H9 (cell line): ENCODE measurements at regions not wholly inside any gene's neighbourhood (a gene's known extent, or its start where the extent isn't known, plus 50 kb on each side); places are given as distances from the start of the nearest gene placed in this dataset.

Source experiments
- DNase-seq: peaks from one replicate; pipeline ENCODE4 v3.0.0-alpha.2; 2017
- H2AFZ ChIP-seq: one replicate; pipeline ENCODE4 v1.6.1; 2013; ENCODE audit warnings: mild to moderate bottlenecking, low read length, control low read depth, moderate library complexity
- H2AK5ac ChIP-seq: 2 replicates; pipeline ENCODE4 v1.6.1; 2013; ENCODE audit warnings: low read length, control low read depth, mixed read lengths; ENCODE audit not compliant: insufficient read length
- H2BK120ac ChIP-seq: one replicate; pipeline ENCODE4 v1.6.1; 2013; ENCODE audit warnings: low read depth, mild to moderate bottlenecking, low read length, control low read depth, inconsistent platforms; ENCODE audit not compliant: poor library complexity, severe bottlenecking
- H2BK12ac ChIP-seq: 2 replicates; pipeline ENCODE4 v1.6.1; 2013; ENCODE audit warnings: low read length, control low read depth, mixed read lengths, low read depth; ENCODE audit not compliant: insufficient read length
- H2BK15ac ChIP-seq: 2 replicates; pipeline ENCODE4 v1.6.1; 2013; ENCODE audit warnings: low read depth, low read length, control low read depth
- H2BK20ac ChIP-seq: one replicate; pipeline ENCODE4 v1.6.1; 2013; ENCODE audit warnings: low read depth, mild to moderate bottlenecking, low read length, control low read depth, inconsistent platforms; ENCODE audit not compliant: poor library complexity, severe bottlenecking
- H2BK5ac ChIP-seq: 2 replicates; pipeline ENCODE4 v1.6.1; 2013; ENCODE audit warnings: low read length, control low read depth, mixed read lengths; ENCODE audit not compliant: insufficient read length
- H3K14ac ChIP-seq: 2 replicates; pipeline ENCODE4 v1.6.1; 2013; ENCODE audit warnings: low read length, control low read depth; ENCODE audit not compliant: insufficient read depth
- H3K18ac ChIP-seq: 2 replicates; pipeline ENCODE4 v1.6.1; 2013; ENCODE audit warnings: low read depth, mild to moderate bottlenecking, mixed read lengths, low read length, control low read depth; ENCODE audit not compliant: insufficient read length
- H3K23ac ChIP-seq: 2 replicates; pipeline ENCODE4 v1.6.1; 2013; ENCODE audit warnings: low read length, control low read depth, mixed read lengths, low read depth; ENCODE audit not compliant: insufficient read length
- H3K23me2 ChIP-seq: 2 replicates; pipeline ENCODE4 v1.6.1; 2013; ENCODE audit warnings: low read depth, mild to moderate bottlenecking, mixed read lengths, low read length, control low read depth; ENCODE audit not compliant: insufficient read length, poor library complexity, severe bottlenecking
- H3K27ac ChIP-seq: 2 replicates; pipeline ENCODE4 v1.5.1; 2013; ENCODE audit warnings: low read length, control low read depth, mixed read lengths, low read depth; ENCODE audit not compliant: insufficient read length
- H3K27me3 ChIP-seq: 2 replicates; pipeline ENCODE4 v1.6.1; 2013; ENCODE audit warnings: low read length, control low read depth, inconsistent platforms; ENCODE audit not compliant: insufficient read depth
- H3K4ac ChIP-seq: 2 replicates; pipeline ENCODE4 v1.6.1; 2013; ENCODE audit warnings: low read depth, mild to moderate bottlenecking, control low read depth, inconsistent platforms, low read length, moderate library complexity
- H3K4me1 ChIP-seq: 2 replicates; pipeline ENCODE4 v1.6.1; 2013; ENCODE audit warnings: low read length, control low read depth, inconsistent platforms; ENCODE audit not compliant: insufficient read depth
- H3K4me2 ChIP-seq: 2 replicates; pipeline ENCODE4 v1.6.1; 2013; ENCODE audit warnings: low read length, control low read depth, mixed read lengths; ENCODE audit not compliant: insufficient read length, insufficient read depth
- H3K56ac ChIP-seq: 2 replicates; pipeline ENCODE4 v1.6.1; 2013; ENCODE audit warnings: low read depth, mild to moderate bottlenecking, mixed read lengths, low read length, control low read depth; ENCODE audit not compliant: insufficient read length
- H3K79me1 ChIP-seq: 2 replicates; pipeline ENCODE4 v1.6.1; 2013; ENCODE audit warnings: low read depth, mild to moderate bottlenecking, moderate library complexity, low read length, control low read depth, inconsistent platforms; ENCODE audit not compliant: insufficient read depth, poor library complexity, severe bottlenecking
- H3K79me2 ChIP-seq: 2 replicates; pipeline ENCODE4 v1.6.1; 2013; ENCODE audit warnings: low read length, control low read depth, inconsistent platforms; ENCODE audit not compliant: insufficient read depth
- H3K9ac ChIP-seq: 2 replicates; pipeline ENCODE4 v1.6.1; 2013; ENCODE audit warnings: low read length, control low read depth, mixed read lengths; ENCODE audit not compliant: insufficient read length; ENCODE audit errors: extremely low read depth
- H3K9me3 ChIP-seq: one replicate; pipeline ENCODE4 v1.6.1; 2013; ENCODE audit warnings: low read depth, low read length, inconsistent platforms; ENCODE audit not compliant: control insufficient read depth
- H3T11ph ChIP-seq: one replicate; pipeline ENCODE4 v1.6.1; 2013; ENCODE audit warnings: mild to moderate bottlenecking, low read length, control low read depth, inconsistent platforms
- H4K20me1 ChIP-seq: one replicate; pipeline ENCODE4 v1.6.1; 2013; ENCODE audit not compliant: control insufficient read depth, insufficient read length, insufficient read depth
- H4K5ac ChIP-seq: 2 replicates; pipeline ENCODE4 v1.6.1; 2013; ENCODE audit warnings: low read depth, mild to moderate bottlenecking, mixed read lengths, low read length, control low read depth; ENCODE audit not compliant: insufficient read length
- H4K8ac ChIP-seq: replicated peaks from 2 replicates; pipeline ENCODE4 v1.6.1; 2013; ENCODE audit warnings: low read length, control low read depth, mixed read lengths, low read depth; ENCODE audit not compliant: insufficient read length
- H4K91ac ChIP-seq: 2 replicates; pipeline ENCODE4 v1.6.1; 2013; ENCODE audit warnings: low read depth, mild to moderate bottlenecking, moderate library complexity, mixed read lengths, low read length, control low read depth; ENCODE audit not compliant: insufficient read length
- H3K27ac Mint-ChIP-seq, 3 experiments: 2 replicates in 2 of 3; 3 replicates in 1 of 3; pipeline ENCODE4 v1.8.0; 2020 to 2021; ENCODE audit warnings: mixed read lengths in 3 of 3, mild to moderate bottlenecking in 1 of 3, moderate library complexity in 1 of 3
- H3K27me3 Mint-ChIP-seq: 2 replicates; pipeline ENCODE4 v1.8.0; 2021; ENCODE audit warnings: low read depth, mild to moderate bottlenecking, moderate library complexity, mixed read lengths
- H3K36me3 Mint-ChIP-seq, 3 experiments: 2 replicates in 2 of 3; 3 replicates in 1 of 3; pipeline ENCODE4 v1.8.0; 2020 to 2021; ENCODE audit warnings: low read depth in 3 of 3, mixed read lengths in 3 of 3; ENCODE audit not compliant: insufficient read depth in 1 of 3
- H3K4me1 Mint-ChIP-seq, 2 experiments: 2 replicates each; pipeline ENCODE4 v1.8.0; 2020; ENCODE audit warnings: mixed read lengths in 2 of 2
- H3K4me3 Mint-ChIP-seq, 2 experiments: 2 replicates in 1 of 2; 3 replicates in 1 of 2; pipeline ENCODE4 v1.8.0; 2020 to 2021; ENCODE audit warnings: mild to moderate bottlenecking in 2 of 2, mixed read lengths in 2 of 2, moderate library complexity in 1 of 2
- H3K9me3 Mint-ChIP-seq, 2 experiments: 2 replicates in 1 of 2; 3 replicates in 1 of 2; pipeline ENCODE4 v1.8.0; 2020; ENCODE audit warnings: mild to moderate bottlenecking in 2 of 2, mixed read lengths in 2 of 2, moderate library complexity in 1 of 2
- CTCF ChIP-seq: fragments of 200-600 bp; sonication (generic); conservative IDR thresholded peaks from 3 replicates; pipeline ENCODE4 v1.8.0; 2021; ENCODE audit warnings: antibody characterized with exemption, mild to moderate bottlenecking
- WGBS: extraction: QIAGEN DNeasy Blood & Tissue Kit; methylation state at CpG from one replicate; pipeline ENCODE4 v1.1.7; 2013; ENCODE audit warnings: missing lambda C conversion rate, low lambda C conversion rate, mixed read lengths; ENCODE audit not compliant: insufficient read length; ENCODE audit errors: extremely low coverage; 5-methylcytosine and 5-hydroxymethylcytosine counted together

GRCh38 chr14:97959251-97959650 is 1162.1 kb downstream of the VRK1 start:
- no peaks in the 10 kb centered on the region for H3K79me1 ChIP-seq
- no peak for TF ChIP-seq CTCF
- no peak for DNase-seq
- Mint-ChIP-seq H3K27me3 (no peaks in the 10 kb centered on the region), H3K27ac (no peak overlapping the region), H3K4me1 (peaks cover 0 to 4% of the 10 kb centered on the region in 2 experiments; a peak in 1 of 4 replicates), H3K36me3 (peaks cover 0 to 8% (median 0%) of the 10 kb centered on the region in 3 experiments; a peak in 1 of 7 replicates), H3K4me3 (no peak overlapping the region), H3K9me3 (peaks cover 3% of the 10 kb centered on the region in 2 experiments; a peak in 3 of 5 replicates)
- H2BK5ac ChIP-seq = no peak overlapping the region
- no peak overlapping the region for H2BK15ac ChIP-seq
- no peak overlapping the region for H3K23ac ChIP-seq
- no peak overlapping the region for H3T11ph ChIP-seq
- H3K9me3 ChIP-seq = no peaks in the 10 kb centered on the region
- no peak overlapping the region for H2BK120ac ChIP-seq
- H3K9ac ChIP-seq = no peak overlapping the region
- no peak overlapping the region for H2AK5ac ChIP-seq
- no peak overlapping the region for H4K5ac ChIP-seq
- no peak overlapping the region for H2BK20ac ChIP-seq
- H3K27ac ChIP-seq = no peak overlapping the region
- H4K91ac ChIP-seq = no peak overlapping the region
- H3K4me2 ChIP-seq = no peak overlapping the region
- no peak overlapping the region for H3K14ac ChIP-seq
- no peak overlapping the region for H4K8ac ChIP-seq
- H3K23me2 ChIP-seq = no peaks in the 10 kb centered on the region
- no peaks in the 10 kb centered on the region for H4K20me1 ChIP-seq
- no peak overlapping the region for H2BK12ac ChIP-seq
- no peaks in the 10 kb centered on the region for H3K79me2 ChIP-seq
- no peaks in the 10 kb centered on the region for H3K4me1 ChIP-seq
- no CpG with 5 or more reads among the region's 4 CpGs for WGBS
- H2AFZ ChIP-seq = no peak overlapping the region
- no peak overlapping the region for H3K56ac ChIP-seq
- H3K4ac ChIP-seq = no peak overlapping the region
- no peaks in the 10 kb centered on the region for H3K27me3 ChIP-seq
- no peak overlapping the region for H3K18ac ChIP-seq
